ENCODE measurements at regions not wholly inside any gene's neighbourhood (a gene's known extent, or its start where the extent isn't known, plus 50 kb on each side); places are given as distances from the start of the nearest gene placed in this dataset.

- Histone ChIP-seq H3K27me3 (no peaks in the 10 kb centered on the region), H3K4me3 (no peak overlapping the region), H3K4me1 (no peaks in the 10 kb centered on the region), H3K9me3 (no peaks in the 10 kb centered on the region), H3K36me3 (no peaks in the 10 kb centered on the region), H3K27ac (no peak overlapping the region)
- ATAC-seq, result no peak
- TF ChIP-seq POLR2AphosphoS5 (IDR thresholded peaks at IDR 0.05) (no peak), EP300 (IDR thresholded peaks at IDR 0.05) (no peak), POLR2A (IDR thresholded peaks at IDR 0.05) (no peak)
- TF ChIP-seq, protein P1, sequence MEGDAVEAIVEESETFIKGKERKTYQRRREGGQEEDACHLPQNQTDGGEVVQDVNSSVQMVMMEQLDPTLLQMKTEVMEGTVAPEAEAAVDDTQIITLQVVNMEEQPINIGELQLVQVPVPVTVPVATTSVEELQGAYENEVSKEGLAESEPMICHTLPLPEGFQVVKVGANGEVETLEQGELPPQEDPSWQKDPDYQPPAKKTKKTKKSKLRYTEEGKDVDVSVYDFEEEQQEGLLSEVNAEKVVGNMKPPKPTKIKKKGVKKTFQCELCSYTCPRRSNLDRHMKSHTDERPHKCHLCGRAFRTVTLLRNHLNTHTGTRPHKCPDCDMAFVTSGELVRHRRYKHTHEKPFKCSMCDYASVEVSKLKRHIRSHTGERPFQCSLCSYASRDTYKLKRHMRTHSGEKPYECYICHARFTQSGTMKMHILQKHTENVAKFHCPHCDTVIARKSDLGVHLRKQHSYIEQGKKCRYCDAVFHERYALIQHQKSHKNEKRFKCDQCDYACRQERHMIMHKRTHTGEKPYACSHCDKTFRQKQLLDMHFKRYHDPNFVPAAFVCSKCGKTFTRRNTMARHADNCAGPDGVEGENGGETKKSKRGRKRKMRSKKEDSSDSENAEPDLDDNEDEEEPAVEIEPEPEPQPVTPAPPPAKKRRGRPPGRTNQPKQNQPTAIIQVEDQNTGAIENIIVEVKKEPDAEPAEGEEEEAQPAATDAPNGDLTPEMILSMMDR (IDR thresholded peaks at IDR 0.05), result no peak
- WGBS, 2 donors (ENCODE audit: low coverage in 1 of 2), result 53 to 78% methylated on average over 1 of the region's 1 CpG
These were observed 1147.6 kb upstream of the PCDH20 start for GRCh38 chr13:62563251-62563650.

- H3K36me3 ChIP-seq, result no peaks in the 10 kb centered on the region
- no peak overlapping the region for H3K27ac ChIP-seq
- WGBS, 2 donors (ENCODE audit: low coverage in 1 of 2), result 57 to 63% methylated on average over 1 of the region's 1 CpG
- H3K9me3 ChIP-seq, result no peaks in the 10 kb centered on the region
- TF ChIP-seq, protein P1 (IDR thresholded peaks at IDR 0.05), result no peak
- TF ChIP-seq EP300 (IDR thresholded peaks at IDR 0.05), result no peak
- TF ChIP-seq POLR2AphosphoS5 (IDR thresholded peaks at IDR 0.05), result no peak
- TF ChIP-seq POLR2A (IDR thresholded peaks at IDR 0.05), result no peak
- H3K27me3 ChIP-seq, result no peaks in the 10 kb centered on the region
- ATAC-seq, result no peak
- no peaks in the 10 kb centered on the region for H3K4me1 ChIP-seq
- H3K4me3 ChIP-seq, result no peak overlapping the region
These were observed 1141.3 kb upstream of the PCDH20 start for GRCh38 chr13:62556978-62557377.

DNA sequence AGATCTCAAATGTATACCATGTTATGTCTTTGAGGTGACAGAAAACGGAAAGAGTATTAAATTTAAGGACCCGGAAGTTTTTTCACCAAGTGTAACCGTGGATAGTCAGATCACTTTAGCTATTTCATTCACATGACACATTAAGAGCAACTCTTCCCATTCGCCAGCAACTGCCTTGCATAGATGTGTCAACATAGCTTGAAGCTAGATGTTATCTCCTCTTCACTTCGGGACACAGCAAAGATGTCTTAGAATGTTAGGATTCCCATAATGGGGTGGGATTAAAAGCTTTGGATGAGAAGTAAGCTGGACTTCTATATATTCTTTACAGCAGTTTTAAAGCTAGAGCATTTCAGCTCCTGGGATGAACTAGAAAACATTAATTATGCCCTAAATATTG, 1135.9 kb upstream of the PCDH20 start:
- H3K4me1 ChIP-seq, result no peaks in the 10 kb centered on the region
- 36 to 84% methylated on average over 4 to 5 of the region's 5 CpGs for WGBS, 2 donors (ENCODE audit: low coverage in 1 of 2)
- TF ChIP-seq POLR2A (IDR thresholded peaks at IDR 0.05) (no peak), POLR2AphosphoS5 (IDR thresholded peaks at IDR 0.05) (no peak), EP300 (IDR thresholded peaks at IDR 0.05) (no peak)
- TF ChIP-seq, protein P1 (IDR thresholded peaks at IDR 0.05), result no peak
- no peak overlapping the region for H3K27ac ChIP-seq
- no peak overlapping the region for H3K4me3 ChIP-seq
- H3K27me3 ChIP-seq, result no peaks in the 10 kb centered on the region
- no peak for ATAC-seq
- H3K9me3 ChIP-seq, result no peaks in the 10 kb centered on the region
- H3K36me3 ChIP-seq, result no peaks in the 10 kb centered on the region

- no peak overlapping the region for H3K4me3 ChIP-seq
- H3K36me3 ChIP-seq, result no peaks in the 10 kb centered on the region
- no peaks in the 10 kb centered on the region for H3K4me1 ChIP-seq
- WGBS, 2 donors (ENCODE audit: low coverage in 1 of 2), result 87 to 94% methylated on average over 4 of the region's 4 CpGs
- no peak for TF ChIP-seq POLR2AphosphoS5 (IDR thresholded peaks at IDR 0.05)
- H3K9me3 ChIP-seq, result no peaks in the 10 kb centered on the region
- no peak for ATAC-seq
- H3K27ac ChIP-seq, result no peak overlapping the region
- no peaks in the 10 kb centered on the region for H3K27me3 ChIP-seq
These were observed 1129.3 kb upstream of the PCDH20 start for GRCh38 chr13:62544928-62545327.

GRCh38 chr13:62537593-62537992, 1121.9 kb upstream of the PCDH20 start:
- TF ChIP-seq POLR2AphosphoS5 (IDR thresholded peaks at IDR 0.05), result no peak
- TF ChIP-seq, protein P1 (IDR thresholded peaks at IDR 0.05), result no peak
- TF ChIP-seq POLR2A (IDR thresholded peaks at IDR 0.05), result no peak
- TF ChIP-seq EP300 (IDR thresholded peaks at IDR 0.05), result no peak
- H3K4me3 ChIP-seq, result no peak overlapping the region
- no peak for ATAC-seq
- H3K4me1 ChIP-seq, result no peaks in the 10 kb centered on the region
- WGBS, 2 donors (ENCODE audit: low coverage in 1 of 2), result 57 to 73% methylated on average over 1 of the region's 1 CpG
- no peaks in the 10 kb centered on the region for H3K27me3 ChIP-seq
- H3K9me3 ChIP-seq, result no peaks in the 10 kb centered on the region
- H3K36me3 ChIP-seq, result no peaks in the 10 kb centered on the region
- H3K27ac ChIP-seq, result no peak overlapping the region

Measured in gastroesophageal sphincter (tissue), 4 donors.